ENCODE measurements at regions not wholly inside any gene's neighbourhood (a gene's known extent, or its start where the extent isn't known, plus 50 kb on each side); places are given as distances from the start of the nearest gene placed in this dataset.

DNA sequence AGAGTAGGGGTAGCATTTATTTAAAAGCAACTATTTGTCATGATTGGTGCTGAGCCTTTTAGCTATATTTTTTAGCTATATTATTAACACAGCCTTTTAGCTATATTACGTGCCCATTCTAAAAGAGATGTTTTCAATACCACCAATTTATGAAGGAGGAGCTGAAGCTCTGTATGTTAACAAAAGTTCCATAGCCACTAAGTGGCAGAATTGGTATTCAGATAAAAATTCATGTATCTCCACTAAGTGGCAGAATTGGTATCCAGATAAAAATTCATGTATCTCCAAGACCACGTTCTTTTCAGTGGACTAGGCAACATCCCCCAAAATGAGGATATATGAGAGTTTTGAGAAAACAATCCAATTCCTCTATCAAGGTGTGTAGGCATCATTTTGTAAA, 268.6 kb downstream of the HGF start:
- Mint-ChIP-seq H3K27me3 (ENCODE audit: low read depth) (no peaks in the 10 kb centered on the region), H3K27ac (no peak overlapping the region), H3K4me1 (peaks cover 28% of the 10 kb centered on the region), H3K4me3 (no peak overlapping the region), H3K36me3 (peaks cover 8% of the 10 kb centered on the region), H3K9me3 (peaks cover 9% of the 10 kb centered on the region)
- ChIA-PET CTCF (interaction anchor here (0.7 to 3.6 kb wide), 6 partner anchors 17 to 514 kb away, joined by 3 to 29 read pairs (median 7); no protein-coding TSS in a partner anchor), POLR2A (interaction anchor here (0.5 kb wide), 1 partner anchor 1223 kb away, joined by 4 read pairs; no protein-coding TSS in a partner anchor)
- DNase-seq (ENCODE audit: low spot score): no peak
- no peak for ATAC-seq
- no peak for TF ChIP-seq SP1 (CRISPR knock-in tag; conservative IDR thresholded peaks at IDR 0.05)
- TF ChIP-seq, protein P1, sequence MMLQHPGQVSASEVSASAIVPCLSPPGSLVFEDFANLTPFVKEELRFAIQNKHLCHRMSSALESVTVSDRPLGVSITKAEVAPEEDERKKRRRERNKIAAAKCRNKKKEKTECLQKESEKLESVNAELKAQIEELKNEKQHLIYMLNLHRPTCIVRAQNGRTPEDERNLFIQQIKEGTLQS (CRISPR knock-in tag; conservative IDR thresholded peaks at IDR 0.05): no peak

DNA sequence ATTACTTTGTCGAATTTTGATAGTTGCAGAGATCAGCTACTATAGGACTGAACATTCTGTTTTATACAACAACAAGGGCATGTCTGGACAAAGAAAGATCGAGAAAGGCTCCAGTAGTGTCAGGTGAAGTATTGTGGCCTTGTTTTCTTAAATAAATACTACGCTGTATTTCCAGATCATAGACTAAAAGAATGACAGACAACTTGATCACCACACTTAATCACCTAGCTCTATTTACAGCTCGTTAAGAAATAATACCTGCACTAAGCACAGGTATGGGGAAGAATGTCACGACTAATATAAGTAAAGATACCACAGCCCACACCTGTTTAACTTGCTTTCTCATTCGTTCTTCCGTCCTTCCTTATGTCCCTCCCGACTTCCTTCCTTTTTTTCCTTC, 269.2 kb downstream of the HGF start:
- Mint-ChIP-seq H3K36me3 (peaks cover 8% of the 10 kb centered on the region), H3K4me1 (peaks cover 28% of the 10 kb centered on the region), H3K27me3 (ENCODE audit: low read depth) (no peaks in the 10 kb centered on the region), H3K27ac (no peak overlapping the region), H3K9me3 (peaks cover 9% of the 10 kb centered on the region), H3K4me3 (no peak overlapping the region)
- DNase-seq (ENCODE audit: low spot score) (no peak), ATAC-seq (no peak)
- TF ChIP-seq PRRX2 (CRISPR knock-in tag; IDR thresholded peaks at IDR 0.05) (no peak), ZNF121 (CRISPR knock-in tag; IDR thresholded peaks at IDR 0.05) (no peak), NR2C2 (CRISPR knock-in tag; IDR thresholded peaks at IDR 0.05) (no peak), ELF4 (CRISPR knock-in tag; IDR thresholded peaks at IDR 0.05; ENCODE audit: low read depth) (no peak), MXD4 (CRISPR knock-in tag; IDR thresholded peaks at IDR 0.05; ENCODE audit: borderline replicate concordance) (no peak), ZNF138 (CRISPR knock-in tag; conservative IDR thresholded peaks at IDR 0.05) (no peak), SOX15 (CRISPR knock-in tag; IDR thresholded peaks at IDR 0.05) (no peak)
- ChIA-PET POLR2A (interaction anchor here (0.5 kb wide), 1 partner anchor 1224 kb away, joined by 4 read pairs; no protein-coding TSS in a partner anchor), CTCF (interaction anchor here (0.7 to 3.6 kb wide), 12 partner anchors 17 to 514 kb away, joined by 3 to 29 read pairs (median 4); no protein-coding TSS in a partner anchor)

GRCh38 chr7:81499262-81500116, 270.4 kb downstream of the HGF start:
- DNase-seq (ENCODE audit: low spot score) (no peak), ATAC-seq (peak; percentile 89)
- Mint-ChIP-seq H3K27ac (peak overlapping the region; percentile 16; the same call in 1 of the 2 replicates), H3K4me3 (no peak overlapping the region), H3K9me3 (peaks cover 9% of the 10 kb centered on the region), H3K27me3 (ENCODE audit: low read depth) (no peaks in the 10 kb centered on the region), H3K4me1 (peaks cover 28% of the 10 kb centered on the region), H3K36me3 (peaks cover 8% of the 10 kb centered on the region)
- no peak for TF ChIP-seq NFE2L1 (CRISPR knock-in tag; IDR thresholded peaks at IDR 0.05)
- TF ChIP-seq, protein P2, sequence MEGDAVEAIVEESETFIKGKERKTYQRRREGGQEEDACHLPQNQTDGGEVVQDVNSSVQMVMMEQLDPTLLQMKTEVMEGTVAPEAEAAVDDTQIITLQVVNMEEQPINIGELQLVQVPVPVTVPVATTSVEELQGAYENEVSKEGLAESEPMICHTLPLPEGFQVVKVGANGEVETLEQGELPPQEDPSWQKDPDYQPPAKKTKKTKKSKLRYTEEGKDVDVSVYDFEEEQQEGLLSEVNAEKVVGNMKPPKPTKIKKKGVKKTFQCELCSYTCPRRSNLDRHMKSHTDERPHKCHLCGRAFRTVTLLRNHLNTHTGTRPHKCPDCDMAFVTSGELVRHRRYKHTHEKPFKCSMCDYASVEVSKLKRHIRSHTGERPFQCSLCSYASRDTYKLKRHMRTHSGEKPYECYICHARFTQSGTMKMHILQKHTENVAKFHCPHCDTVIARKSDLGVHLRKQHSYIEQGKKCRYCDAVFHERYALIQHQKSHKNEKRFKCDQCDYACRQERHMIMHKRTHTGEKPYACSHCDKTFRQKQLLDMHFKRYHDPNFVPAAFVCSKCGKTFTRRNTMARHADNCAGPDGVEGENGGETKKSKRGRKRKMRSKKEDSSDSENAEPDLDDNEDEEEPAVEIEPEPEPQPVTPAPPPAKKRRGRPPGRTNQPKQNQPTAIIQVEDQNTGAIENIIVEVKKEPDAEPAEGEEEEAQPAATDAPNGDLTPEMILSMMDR (IDR thresholded peaks at IDR 0.05): peak; percentile 37; the same call in 1 of the 2 replicates
- ChIA-PET POLR2A (no interaction called here), CTCF (interaction anchor here (0.7 to 3.6 kb wide), 15 partner anchors 11 to 515 kb away, joined by 3 to 29 read pairs (median 4); no protein-coding TSS in a partner anchor)

DNA sequence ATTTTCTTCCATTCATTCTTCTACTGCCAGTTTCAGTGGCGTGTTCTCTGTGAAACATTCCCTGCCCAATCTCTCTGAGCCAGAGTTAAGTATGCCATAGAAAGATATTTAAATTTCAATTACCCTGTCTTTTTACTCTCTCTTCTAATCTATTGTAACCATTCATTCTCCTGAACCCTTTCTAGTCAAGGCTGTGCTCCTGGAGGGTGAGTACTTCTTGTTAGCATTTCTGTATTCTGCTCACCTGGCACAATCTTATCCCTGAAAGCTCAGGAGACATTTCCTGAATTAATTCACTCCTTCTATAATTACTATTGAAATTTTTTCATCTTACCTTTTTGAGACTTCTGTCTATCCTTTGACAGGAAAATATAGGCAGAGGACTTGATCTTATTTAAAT, 271.7 kb downstream of the HGF start:
- Mint-ChIP-seq H3K9me3 (peaks cover 9% of the 10 kb centered on the region), H3K4me1 (peaks cover 28% of the 10 kb centered on the region), H3K36me3 (peaks cover 8% of the 10 kb centered on the region), H3K27me3 (ENCODE audit: low read depth) (no peaks in the 10 kb centered on the region), H3K27ac (peak overlapping the region; percentile 39; the same call in 1 of the 2 replicates), H3K4me3 (no peak overlapping the region)
- ChIA-PET POLR2A (no interaction called here), CTCF (interaction anchor here (0.7 to 3.6 kb wide), 3 partner anchors 14 to 517 kb away, joined by 3 to 29 read pairs (median 16); no protein-coding TSS in a partner anchor)
- DNase-seq (ENCODE audit: low spot score) (no peak), ATAC-seq (peak; percentile 61)
- no peak for TF ChIP-seq ELF4 (CRISPR knock-in tag; IDR thresholded peaks at IDR 0.05; ENCODE audit: low read depth)
- TF ChIP-seq IRF2 (CRISPR knock-in tag; IDR thresholded peaks at IDR 0.05; ENCODE audit: borderline replicate concordance, low read depth): no peak
- no peak for TF ChIP-seq ATF6 (CRISPR knock-in tag; IDR thresholded peaks at IDR 0.05)
